GM10266 (cell line): ENCODE measurements at regions not wholly inside any gene's neighbourhood (a gene's known extent, or its start where the extent isn't known, plus 50 kb on each side); places are given as distances from the start of the nearest gene placed in this dataset.

Experiments used
- DNase-seq: peaks from one replicate; pipeline ENCODE4 v3.0.0; 2012; ENCODE audit errors: extremely low spot score
- CTCF ChIP-seq: IDR thresholded peaks from 2 replicates; pipeline ENCODE4 v1.5.1; 2012; ENCODE audit warnings: mild to moderate bottlenecking, low read depth; ENCODE audit not compliant: control insufficient read depth, insufficient read depth; ENCODE audit errors: missing control alignments

GRCh38 chr12:78531831-78532458 is 332.6 kb upstream of the SYT1 start:
- DNase-seq, result no peak
- TF ChIP-seq CTCF, result no peak

- TF ChIP-seq CTCF, result no peak
- no peak for DNase-seq
These were observed 330.3 kb upstream of the SYT1 start for GRCh38 chr12:78534311-78534710.

- no peak for TF ChIP-seq CTCF
- no peak for DNase-seq
These were observed 323.8 kb upstream of the SYT1 start for GRCh38 chr12:78540606-78541336.

GRCh38 chr12:78550831-78551230 is 313.7 kb upstream of the SYT1 start:
- no peak for TF ChIP-seq CTCF
- no peak for DNase-seq

- no peak for TF ChIP-seq CTCF
- no peak for DNase-seq
These were observed 308.8 kb upstream of the SYT1 start for GRCh38 chr12:78555802-78556201.

GRCh38 chr12:78556651-78557050 is 307.9 kb upstream of the SYT1 start:
- TF ChIP-seq CTCF, result no peak
- DNase-seq, result no peak

- TF ChIP-seq CTCF, result no peak
- DNase-seq, result no peak
These were observed 305.2 kb upstream of the SYT1 start for GRCh38 chr12:78559416-78559815.
